Activated CD8-positive, alpha-beta memory T cell treated with anti-CD3 and anti-CD28 coated beads for 36 hours (primary cell): ENCODE measurements at regions not wholly inside any gene's neighbourhood (a gene's known extent, or its start where the extent isn't known, plus 50 kb on each side); places are given as distances from the start of the nearest gene placed in this dataset.

Source experiments
- CTCF ChIA-PET: fragments of 350-600 bp; sonication (Branson Sonifier 250); formaldehyde crosslinking; loops from one replicate; lab custom pipeline; 2021; ENCODE audit warnings: antibody characterized with exemption; lab: Charles Lee
- POLR2A ChIA-PET: fragments of 350-600 bp; sonication (Branson Sonifier 250); formaldehyde crosslinking; loops from one replicate; lab custom pipeline; 2021; ENCODE audit warnings: antibody characterized with exemption; lab: Charles Lee

GRCh38 chr4:189463734-189464133 is 476.9 kb upstream of the FRG1 start:
- ChIA-PET POLR2A (no interaction called here), CTCF (no interaction called here)

GRCh38 chr4:189494407-189494806 is 446.3 kb upstream of the FRG1 start:
- CTCF ChIA-PET: no interaction called here
- POLR2A ChIA-PET: no interaction called here

GRCh38 chr4:189497516-189497915 is 443.2 kb upstream of the FRG1 start:
- ChIA-PET POLR2A (no interaction called here), CTCF (no interaction called here)

GRCh38 chr4:189497996-189498395 is 442.7 kb upstream of the FRG1 start:
- ChIA-PET CTCF (no interaction called here), POLR2A (no interaction called here)

- ChIA-PET CTCF (no interaction called here), POLR2A (no interaction called here)
Observed at GRCh38 chr4:189498457-189498856, 442.2 kb upstream of the FRG1 start.

GRCh38 chr4:189499696-189500095 is 441.0 kb upstream of the FRG1 start:
- ChIA-PET CTCF (no interaction called here), POLR2A (no interaction called here)

- ChIA-PET CTCF (no interaction called here), POLR2A (no interaction called here)
Observed at GRCh38 chr4:189500970-189501369, 439.7 kb upstream of the FRG1 start.

GRCh38 chr4:189502841-189503435 is 437.7 kb upstream of the FRG1 start:
- ChIA-PET POLR2A (no interaction called here), CTCF (no interaction called here)

- POLR2A ChIA-PET: no interaction called here
- CTCF ChIA-PET: no interaction called here
Observed at GRCh38 chr4:189504220-189504619, 436.5 kb upstream of the FRG1 start.

GRCh38 chr4:189505380-189505779 is 435.3 kb upstream of the FRG1 start:
- ChIA-PET CTCF (no interaction called here), POLR2A (no interaction called here)

- ChIA-PET CTCF (no interaction called here), POLR2A (no interaction called here)
Observed at GRCh38 chr4:189506080-189506479, 434.6 kb upstream of the FRG1 start.

- CTCF ChIA-PET: no interaction called here
- POLR2A ChIA-PET: no interaction called here
Observed at GRCh38 chr4:189507060-189507459, 433.6 kb upstream of the FRG1 start.

- POLR2A ChIA-PET: no interaction called here
- CTCF ChIA-PET: no interaction called here
Observed at GRCh38 chr4:189510601-189511000, 430.1 kb upstream of the FRG1 start.

GRCh38 chr4:189511581-189511980 is 429.1 kb upstream of the FRG1 start:
- CTCF ChIA-PET: no interaction called here
- POLR2A ChIA-PET: no interaction called here

GRCh38 chr4:189513421-189513820 is 427.3 kb upstream of the FRG1 start:
- POLR2A ChIA-PET: no interaction called here
- CTCF ChIA-PET: no interaction called here

- CTCF ChIA-PET: no interaction called here
- POLR2A ChIA-PET: no interaction called here
Observed at GRCh38 chr4:189514209-189514608, 426.5 kb upstream of the FRG1 start.

GRCh38 chr4:189516902-189517301 is 423.8 kb upstream of the FRG1 start:
- ChIA-PET POLR2A (no interaction called here), CTCF (no interaction called here)

- CTCF ChIA-PET: no interaction called here
Observed at GRCh38 chr4:189519186-189519585, 421.5 kb upstream of the FRG1 start.

GRCh38 chr4:189525304-189525703 is 415.4 kb upstream of the FRG1 start:
- CTCF ChIA-PET: no interaction called here

More at GRCh38 chr4:189519186-189519585, 421.5 kb upstream of the FRG1 start:
- POLR2A ChIA-PET: no interaction called here

GRCh38 chr4:189530848-189531247 is 409.8 kb upstream of the FRG1 start:
- CTCF ChIA-PET: no interaction called here
- POLR2A ChIA-PET: no interaction called here

More at GRCh38 chr4:189525304-189525703, 415.4 kb upstream of the FRG1 start:
- POLR2A ChIA-PET: no interaction called here

GRCh38 chr4:189533603-189534002 is 407.1 kb upstream of the FRG1 start:
- CTCF ChIA-PET: no interaction called here
- POLR2A ChIA-PET: no interaction called here

GRCh38 chr4:189547559-189547958 is 393.1 kb upstream of the FRG1 start:
- POLR2A ChIA-PET: no interaction called here
- CTCF ChIA-PET: no interaction called here
